IPS-NIHi7 (cell line): ENCODE measurements at regions not wholly inside any gene's neighbourhood (a gene's known extent, or its start where the extent isn't known, plus 50 kb on each side); places are given as distances from the start of the nearest gene placed in this dataset.

Experiments
- DNase-seq: peaks from one replicate; pipeline ENCODE4 v3.0.0; 2012; ENCODE audit warnings: mixed read lengths; ENCODE audit errors: extremely low spot score

DNA sequence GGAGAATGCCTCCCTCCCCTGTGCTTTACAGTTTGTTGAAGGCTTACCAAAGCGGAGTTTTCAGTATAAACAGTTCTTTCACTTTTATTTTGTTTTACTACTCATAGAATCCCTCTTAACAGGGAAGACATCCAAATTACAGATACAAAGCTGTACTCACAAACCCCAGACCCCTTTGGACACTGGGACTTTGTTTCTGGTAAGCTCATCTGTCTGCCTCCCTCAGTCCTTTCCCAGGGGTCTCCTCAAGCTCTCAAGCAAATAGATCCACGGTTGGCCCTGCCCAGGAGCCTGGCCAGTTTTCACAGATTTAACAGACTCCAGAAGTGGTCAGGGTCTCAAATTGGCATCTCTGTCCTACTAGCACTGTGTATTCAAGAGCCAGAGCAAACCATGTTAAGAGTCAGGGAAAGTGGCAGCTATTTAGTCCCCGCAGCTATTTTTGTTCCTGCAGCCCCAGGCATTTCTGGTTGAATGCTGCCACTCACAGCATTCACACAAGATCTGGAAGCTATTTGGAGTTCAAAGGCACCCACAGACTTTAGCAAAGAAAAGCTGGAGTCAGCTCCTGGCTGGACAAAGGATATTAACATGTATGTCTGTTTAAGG, 54.2 kb downstream of the TMEM100 start:
- DNase-seq = no peak

GRCh38 chr17:55666806-55667205, 55.9 kb downstream of the TMEM100 start:
- DNase-seq = no peak

- no peak for DNase-seq
These were observed 58.4 kb downstream of the TMEM100 start for GRCh38 chr17:55664287-55664686.

GRCh38 chr17:55663400-55663799, 59.3 kb downstream of the TMEM100 start:
- DNase-seq = no peak

- DNase-seq = no peak
These were observed 60.5 kb downstream of the TMEM100 start for GRCh38 chr17:55661963-55662834.

DNA sequence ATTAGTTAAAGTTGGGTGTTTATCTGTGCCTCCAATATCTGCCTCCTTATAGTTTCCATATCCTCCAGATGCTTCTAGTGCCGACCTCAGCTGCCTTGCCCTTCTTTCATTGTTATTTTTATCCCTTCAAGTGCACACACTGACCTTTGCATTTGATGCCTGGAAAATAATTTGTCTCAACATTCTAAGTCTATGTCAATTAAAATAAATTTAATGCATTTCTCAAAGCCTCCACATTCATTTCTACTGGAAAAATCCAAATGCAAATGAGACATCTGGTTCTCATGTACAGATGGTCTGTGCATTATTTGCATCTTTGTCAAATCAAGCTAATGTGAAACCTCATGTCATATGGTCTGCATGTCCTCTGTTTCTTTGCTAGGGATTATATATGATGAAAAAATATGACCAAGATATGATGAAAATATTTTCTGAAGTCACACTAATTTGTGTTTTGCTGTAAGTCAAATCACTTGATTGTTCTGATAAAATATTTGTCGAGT, 61.4 kb downstream of the TMEM100 start:
- DNase-seq = no peak

GRCh38 chr17:55660178-55660886, 62.3 kb downstream of the TMEM100 start:
- no peak for DNase-seq

- no peak for DNase-seq
These were observed 63.0 kb downstream of the TMEM100 start for GRCh38 chr17:55659661-55660060.

DNA sequence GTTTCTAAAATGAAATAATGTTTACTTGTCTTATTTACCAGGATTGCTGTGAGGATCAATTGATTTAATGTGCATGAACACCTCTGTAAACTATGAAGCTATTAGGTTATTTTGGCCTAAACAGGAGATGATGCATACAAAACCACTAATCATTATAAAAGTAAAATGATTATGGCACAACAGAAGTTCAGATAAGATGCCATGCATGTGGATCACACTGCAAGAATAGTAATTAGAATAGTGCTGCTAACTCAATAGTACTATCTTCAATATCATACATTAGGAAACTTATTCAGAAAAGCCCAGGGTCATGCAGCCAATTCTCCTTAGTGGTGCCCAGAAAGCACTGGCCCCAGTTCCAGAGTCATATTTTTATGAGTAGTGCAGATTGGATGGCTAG, 66.9 kb downstream of the TMEM100 start:
- DNase-seq = no peak

- DNase-seq = no peak
These were observed 67.8 kb downstream of the TMEM100 start for GRCh38 chr17:55654821-55655220.

DNA sequence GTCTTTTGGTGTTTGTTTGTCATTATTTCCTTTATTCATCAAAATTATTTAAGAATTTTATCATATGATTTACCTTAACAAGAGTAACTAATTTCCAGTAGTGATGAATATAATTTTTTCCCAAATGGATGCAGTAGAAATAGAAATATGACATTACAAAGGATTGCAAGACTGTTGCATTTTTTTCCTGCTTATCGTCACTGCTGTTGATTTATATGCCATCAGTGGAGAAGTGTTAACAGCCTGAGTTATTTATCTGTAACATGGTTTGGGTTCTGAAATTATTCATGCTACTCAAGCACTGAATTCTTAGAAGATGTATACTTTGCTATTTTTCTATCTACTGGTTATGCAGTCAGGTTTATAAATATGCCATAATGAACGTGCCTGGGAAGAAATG, 68.6 kb downstream of the TMEM100 start:
- DNase-seq = no peak

DNA sequence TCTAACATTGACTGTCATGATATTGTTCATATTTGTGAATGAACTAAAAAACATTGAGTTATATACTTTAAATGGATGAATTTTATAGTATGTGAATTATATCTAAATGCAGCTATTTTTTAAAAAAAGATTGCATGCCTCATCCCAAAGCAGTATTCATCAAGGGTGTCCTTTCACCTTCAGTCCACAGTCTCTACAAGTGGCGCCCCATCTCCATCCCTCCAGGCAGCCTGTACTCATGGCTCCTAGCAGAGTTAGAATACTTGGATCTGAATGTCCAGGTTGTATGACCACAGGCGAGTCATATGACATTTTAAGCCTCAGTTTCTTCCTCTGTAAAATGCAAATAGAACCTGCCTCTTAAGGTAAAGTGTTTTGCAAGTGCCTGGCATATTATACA, 69.8 kb downstream of the TMEM100 start:
- DNase-seq = no peak

DNA sequence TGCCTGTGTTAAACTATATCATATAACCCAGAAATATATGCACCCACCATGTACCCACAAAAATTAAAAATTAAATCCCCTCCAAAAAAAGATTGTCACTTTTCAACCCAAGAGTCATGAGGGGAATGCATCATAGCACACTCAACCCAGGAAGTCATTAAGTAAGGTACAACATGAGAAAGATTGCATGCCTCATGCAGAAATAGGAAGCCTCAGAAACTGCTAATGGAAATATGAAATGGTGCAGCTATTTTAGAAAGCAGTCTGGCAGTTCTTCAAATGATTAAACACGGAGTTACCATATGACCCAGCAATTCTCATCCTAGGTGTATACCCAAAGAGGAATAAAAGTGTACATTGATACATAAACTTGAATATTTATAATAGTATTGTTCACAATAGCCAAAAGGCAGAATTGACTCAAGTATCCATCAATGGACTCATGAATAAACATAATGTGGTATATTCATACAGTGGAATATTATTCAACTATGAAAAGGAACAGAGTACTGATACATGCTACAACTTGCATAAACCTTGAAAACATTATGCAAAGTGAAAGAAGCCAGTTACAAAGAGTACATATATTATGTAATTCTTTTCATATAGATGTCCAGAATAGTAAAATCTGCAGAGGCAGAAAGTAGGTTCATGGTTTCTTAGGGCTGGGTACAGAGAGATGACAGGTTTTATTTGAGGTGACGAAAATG, 70.4 kb downstream of the TMEM100 start:
- DNase-seq = no peak

- DNase-seq = no peak
These were observed 72.6 kb downstream of the TMEM100 start for GRCh38 chr17:55649957-55650597.

- DNase-seq = no peak
These were observed 74.6 kb downstream of the TMEM100 start for GRCh38 chr17:55648086-55648485.

DNA sequence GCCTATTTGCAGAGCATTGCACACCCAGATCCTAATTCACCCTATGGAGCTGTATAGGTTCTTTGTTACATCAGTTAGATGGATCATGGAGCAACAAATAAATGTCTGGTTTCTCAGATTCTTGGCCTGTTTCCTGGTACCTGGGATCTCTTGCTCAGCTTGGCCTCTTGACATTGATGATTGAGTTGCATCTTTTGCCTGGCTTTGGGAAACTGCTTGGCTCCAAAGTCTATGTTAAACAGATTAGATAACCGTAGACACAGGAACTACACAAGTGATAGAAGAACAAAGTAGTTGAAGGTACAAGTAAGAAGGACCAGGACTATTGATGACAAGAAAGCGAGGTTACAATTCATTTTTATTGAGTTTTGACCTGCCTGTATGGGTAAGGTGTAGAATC, 77.3 kb downstream of the TMEM100 start:
- DNase-seq = no peak

GRCh38 chr17:55644346-55644745, 78.3 kb downstream of the TMEM100 start:
- DNase-seq = no peak

GRCh38 chr17:55642741-55643140, 79.9 kb downstream of the TMEM100 start:
- no peak for DNase-seq

- peak; percentile 40 for DNase-seq
These were observed 81.0 kb downstream of the TMEM100 start for GRCh38 chr17:55641676-55642081.

DNA sequence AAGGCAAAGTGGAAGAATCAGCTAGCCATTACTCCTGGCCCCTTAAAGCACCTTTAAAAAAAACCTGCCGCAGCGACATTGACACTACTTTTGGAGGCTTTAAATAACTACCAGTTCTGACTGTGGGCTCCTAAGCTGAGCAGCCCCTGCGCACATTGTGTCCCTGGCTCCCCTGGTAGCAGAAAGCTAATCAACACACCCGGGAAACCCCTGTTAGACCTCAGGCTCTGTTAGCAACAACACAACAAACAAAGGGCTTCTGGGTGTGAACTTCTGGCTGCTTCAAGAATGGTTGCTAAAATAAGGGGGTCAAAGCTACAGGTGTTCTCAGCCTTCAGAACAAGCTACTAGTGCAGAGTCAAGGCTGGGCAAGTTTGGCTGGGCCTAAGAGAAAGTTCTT, 83.6 kb downstream of the TMEM100 start:
- DNase-seq = no peak

GRCh38 chr17:55635253-55635914, 87.3 kb downstream of the TMEM100 start:
- no peak for DNase-seq
